Posterior vena cava (tissue), 2 donors: ENCODE measurements at regions not wholly inside any gene's neighbourhood (a gene's known extent, or its start where the extent isn't known, plus 50 kb on each side); places are given as distances from the start of the nearest gene placed in this dataset.

Experiments used
- DNase-seq: peaks from one replicate; pipeline ENCODE4 v3.0.0-alpha.2; 2020; ENCODE audit warnings: low spot score
- intact Hi-C, 2 donors: fragments of 100-400 bp; cut with DNase I; formaldehyde crosslinking; loops; one replicate each; pipeline versions ENCODE4 v1.14.1 to v1.14.2; 2022 to 2023
- donor health status: DM: yes; HTN: yes; CAD: no.
- donor health status: DM: yes; HTN: yes; CAD: no.

DNA sequence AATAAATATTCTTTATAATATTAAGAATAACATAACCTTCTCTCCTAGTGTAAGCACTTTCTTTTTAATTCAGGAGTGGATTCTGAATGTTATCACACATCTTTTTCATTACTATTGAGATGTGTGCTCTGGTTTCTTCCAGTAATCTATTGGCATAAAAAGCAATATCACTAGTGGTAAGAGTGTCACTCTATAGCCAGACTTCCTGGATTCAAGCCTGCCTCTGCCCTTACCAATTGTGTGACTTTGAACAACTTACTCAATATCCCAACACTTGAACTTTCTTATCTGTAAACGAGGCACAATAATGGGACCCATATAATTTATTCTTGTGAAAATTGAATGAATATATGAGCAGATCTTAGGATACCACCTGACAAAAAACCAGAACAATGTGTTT is 71.0 kb downstream of the SEM1 start:
- no peak for DNase-seq

DNA sequence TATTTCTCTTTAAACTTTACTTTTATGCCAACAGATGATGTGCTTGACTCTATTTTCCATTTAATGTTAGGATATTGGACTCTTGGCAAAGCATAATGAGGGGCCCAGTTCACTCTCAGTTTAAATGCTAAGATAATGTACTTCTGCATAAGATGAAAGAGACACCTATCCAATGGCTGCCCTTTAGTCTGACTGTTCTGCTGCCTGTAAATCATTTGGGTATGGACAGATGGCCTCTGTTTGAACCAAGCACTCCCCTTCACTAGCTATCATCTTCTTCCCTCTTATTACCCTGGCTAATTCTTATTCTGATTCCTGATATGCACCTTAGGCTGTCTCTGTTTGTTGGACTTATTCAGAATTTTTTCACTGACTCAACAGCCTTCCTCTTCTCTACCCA is 72.1 kb downstream of the SEM1 start:
- no peak for DNase-seq
- intact Hi-C loops, result no loop called here

More for the DNA sequence above, 71.0 kb downstream of the SEM1 start:
- intact Hi-C loops, result no loop called here

GRCh38 chr7:96636979-96637378 is 72.7 kb downstream of the SEM1 start:
- DNase-seq, result no peak
- intact Hi-C loops, result no loop called here

DNA sequence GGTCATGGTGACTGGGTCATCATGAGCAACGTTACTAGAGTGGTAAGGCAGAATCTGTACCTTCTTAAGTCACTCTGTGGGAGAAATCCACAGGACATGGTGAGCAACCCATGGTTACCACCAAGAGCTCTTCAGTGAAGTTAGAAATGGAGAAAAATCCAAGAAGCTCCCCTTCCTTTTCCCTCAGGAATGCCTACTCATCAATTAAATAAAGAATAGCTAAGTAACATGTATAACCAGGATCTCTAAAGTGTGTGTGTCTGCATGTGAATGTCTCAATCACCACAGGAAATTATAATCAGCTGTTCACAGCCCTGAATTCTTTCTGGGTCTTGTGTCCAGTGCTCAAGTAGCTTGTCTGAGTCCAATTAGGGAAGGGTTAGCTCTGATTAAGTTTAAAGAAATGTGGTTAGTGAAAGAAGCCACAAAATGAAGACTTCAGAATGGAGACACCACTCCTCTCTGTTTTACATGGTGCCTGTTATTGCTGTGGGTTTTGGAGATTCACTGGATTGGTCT is 73.2 kb downstream of the SEM1 start:
- no peak for DNase-seq
- intact Hi-C loops, result no loop called here

GRCh38 chr7:96629884-96630283 is 79.8 kb downstream of the SEM1 start:
- no peak for DNase-seq
- intact Hi-C loops, result loop anchor here in 1 of 2 donors (5.0 kb wide), 1 partner anchor 1143 kb away; the partner anchor contains the start of gene ASB4

- DNase-seq, result no peak
- intact Hi-C loops, result loop anchor here in 1 of 2 donors (5.0 kb wide), 1 partner anchor 1138 kb away; the partner anchor contains the start of gene ASB4
Measured at GRCh38 chr7:96624954-96625353, 84.7 kb downstream of the SEM1 start.

DNA sequence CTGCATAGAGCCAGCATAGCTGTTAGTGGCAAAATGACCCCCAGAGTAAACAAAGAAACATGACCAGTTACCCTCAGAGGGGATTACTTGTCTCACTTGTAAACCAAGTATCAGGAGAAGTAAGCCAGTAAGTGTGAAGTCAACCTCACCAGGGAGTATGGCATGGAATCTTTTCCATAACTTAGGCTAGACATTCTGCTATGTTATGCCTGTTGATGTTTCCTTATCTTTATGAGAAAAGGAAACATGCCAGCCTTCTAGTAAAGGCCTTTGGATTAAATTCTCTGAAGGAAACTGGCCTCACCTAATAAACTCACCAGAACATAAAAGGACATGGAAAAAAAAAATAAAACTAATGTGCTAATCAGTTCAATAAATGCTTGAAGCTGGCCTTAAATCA is 87.7 kb downstream of the SEM1 start:
- DNase-seq, result no peak
- intact Hi-C loops, result no loop called here

- intact Hi-C loops, result no loop called here
- no peak for DNase-seq
Measured at GRCh38 chr7:96614154-96614867, 95.3 kb downstream of the SEM1 start.

DNA sequence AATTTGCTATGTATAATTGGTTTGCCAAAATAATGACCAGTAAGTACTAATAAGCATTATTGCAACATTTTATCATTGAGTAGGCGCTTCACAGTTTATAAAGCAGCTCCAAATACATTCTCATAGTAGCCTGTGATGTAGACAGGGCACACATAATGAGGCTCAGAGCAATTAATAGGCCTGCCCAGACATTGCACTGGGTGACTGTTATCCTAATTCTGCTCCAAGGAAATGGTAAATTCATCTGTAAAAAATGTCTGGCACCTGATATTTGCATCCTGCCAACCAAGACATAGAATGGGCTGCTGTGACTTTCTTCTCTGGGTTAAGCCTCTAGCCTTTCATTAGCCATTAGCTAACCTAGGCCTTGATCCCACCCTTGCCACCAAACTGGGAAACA is 97.6 kb downstream of the SEM1 start:
- intact Hi-C loops, result no loop called here
- no peak for DNase-seq

DNA sequence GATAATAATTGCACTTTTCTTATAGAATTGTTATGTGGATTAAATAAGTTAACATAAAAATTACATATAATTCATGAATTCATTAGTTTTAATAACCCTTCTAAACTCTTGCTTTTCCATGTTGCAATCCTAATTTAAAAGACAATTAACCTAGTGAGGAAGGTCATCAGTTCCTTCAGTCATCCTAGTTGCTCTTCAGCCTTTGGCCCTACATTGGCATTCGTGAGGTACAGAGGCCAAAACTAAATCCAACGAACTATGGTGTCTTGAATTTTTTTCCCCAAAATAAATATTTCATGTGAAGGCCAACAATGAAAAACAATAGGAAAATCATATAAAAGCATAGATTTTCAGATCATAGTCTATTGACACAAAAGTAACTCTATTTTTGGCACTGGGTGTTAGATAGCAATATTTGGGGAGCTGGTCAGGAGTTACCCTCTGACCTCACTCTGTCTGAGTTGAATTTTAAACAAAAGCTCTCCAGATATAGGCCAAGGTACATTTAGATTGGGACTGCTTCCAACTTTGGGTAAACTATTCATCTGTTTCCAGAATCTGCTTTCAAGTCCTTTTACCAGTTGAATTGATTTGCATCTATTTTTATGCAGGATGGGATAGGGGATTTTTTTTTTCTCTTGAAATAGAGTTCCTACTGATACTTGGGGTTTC is 104.5 kb downstream of the SEM1 start:
- intact Hi-C loops, result no loop called here
- DNase-seq, result no peak

GRCh38 chr7:96599288-96599936 is 110.2 kb downstream of the SEM1 start:
- DNase-seq, result no peak
- intact Hi-C loops, result no loop called here

GRCh38 chr7:96598421-96598820 is 111.2 kb downstream of the SEM1 start:
- DNase-seq, result no peak
- intact Hi-C loops, result no loop called here

DNA sequence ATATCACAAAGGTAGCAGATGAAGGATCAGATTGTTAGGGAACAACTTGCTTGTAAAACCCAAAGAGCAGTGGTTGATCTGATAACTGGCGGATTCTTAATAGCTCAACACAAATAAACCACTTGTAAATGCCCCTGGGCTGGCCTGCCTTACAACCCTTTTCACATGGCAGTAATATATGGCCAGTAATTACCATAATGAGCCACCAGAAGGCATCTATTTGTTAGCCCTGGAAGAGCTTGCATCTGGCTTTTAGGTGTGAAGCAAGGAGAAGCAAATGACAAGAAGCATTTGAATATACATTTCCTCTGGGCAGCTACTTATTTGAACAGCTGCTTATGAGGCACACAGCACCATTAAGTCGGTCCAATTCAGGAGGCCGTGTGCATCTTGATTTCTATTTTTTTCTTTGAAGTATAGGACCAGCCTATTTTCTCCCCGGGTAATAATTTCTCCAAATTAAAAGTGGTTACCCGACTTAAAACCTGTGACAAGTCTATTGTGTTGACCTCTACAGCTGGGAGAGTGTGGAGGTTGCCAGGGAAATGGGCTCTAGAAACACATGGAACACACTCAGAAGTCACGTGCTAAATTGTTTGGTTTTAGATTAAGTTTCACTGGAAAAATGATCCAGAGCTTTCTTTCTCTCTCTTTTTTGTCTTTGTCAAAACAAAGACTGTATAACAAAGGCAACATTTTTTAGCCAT is 113.4 kb downstream of the SEM1 start:
- no peak for DNase-seq

DNA sequence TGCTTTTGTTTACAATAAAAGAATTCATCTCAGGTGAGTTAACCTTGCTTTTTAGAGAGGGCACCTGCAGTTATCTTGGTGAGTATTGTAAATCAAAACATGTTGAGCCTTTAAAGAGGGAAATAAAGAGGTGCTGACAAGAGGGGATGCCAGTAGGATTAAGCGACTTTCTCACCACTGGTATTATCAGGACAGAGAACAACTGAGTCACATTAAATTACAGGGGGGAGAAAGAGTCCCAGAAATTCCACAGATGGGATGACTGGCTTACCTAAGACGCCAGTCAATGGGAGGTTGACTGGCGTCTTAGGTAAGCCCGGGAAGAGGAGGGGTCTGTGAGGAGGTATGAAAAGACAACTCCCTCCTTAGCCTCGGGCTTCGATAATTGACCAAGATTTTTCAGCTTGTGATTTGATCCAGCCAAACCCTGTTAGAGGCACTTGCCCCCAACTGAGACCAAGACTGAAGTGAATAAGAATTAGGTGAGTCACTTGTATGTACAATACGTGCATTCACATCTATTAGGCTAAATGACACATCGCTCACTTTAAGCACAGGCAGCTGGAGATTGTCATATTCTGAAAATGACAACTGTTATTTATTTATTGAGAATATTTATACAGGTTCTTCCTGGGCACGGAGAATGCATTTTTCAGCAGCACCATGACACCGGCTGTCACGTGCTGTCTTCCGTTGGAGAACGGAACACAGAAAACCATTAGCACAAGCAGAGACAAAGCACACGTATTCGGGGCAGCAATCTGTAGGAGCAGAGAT is 117.6 kb downstream of the SEM1 start:
- intact Hi-C loops, result no loop called here
- DNase-seq, result no peak

More for the DNA sequence above, 113.4 kb downstream of the SEM1 start:
- intact Hi-C loops, result no loop called here

GRCh38 chr7:96591159-96591899 is 118.3 kb downstream of the SEM1 start:
- intact Hi-C loops, result no loop called here
- no peak for DNase-seq

- DNase-seq, result no peak
- intact Hi-C loops, result no loop called here
Measured at GRCh38 chr7:96589038-96589437, 120.6 kb downstream of the SEM1 start.

- DNase-seq, result no peak
- intact Hi-C loops, result no loop called here
Measured at GRCh38 chr7:96579119-96579518, 130.5 kb downstream of the SEM1 start.

DNA sequence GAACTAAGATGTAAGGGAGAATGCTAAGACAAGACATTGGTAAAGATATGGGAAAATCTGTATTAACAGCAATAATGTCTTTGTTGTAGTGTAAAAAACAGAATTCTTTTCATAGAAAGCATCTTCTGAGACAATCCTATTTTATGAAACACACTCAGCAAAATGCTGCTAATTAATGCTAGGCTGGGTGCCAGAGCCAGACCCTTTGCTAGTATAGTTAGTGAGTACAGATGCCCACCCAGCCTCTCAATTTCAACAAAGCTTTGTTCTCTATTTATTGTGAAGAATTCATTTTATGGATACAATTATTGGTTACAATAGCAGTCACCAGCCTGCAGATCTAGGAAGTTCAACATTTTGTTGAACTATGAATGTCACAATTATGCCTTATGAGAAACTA is 131.0 kb downstream of the SEM1 start:
- intact Hi-C loops, result no loop called here
- DNase-seq, result no peak
